Stimulated activated CD8-positive, alpha-beta memory T cell treated with anti-CD3 and anti-CD28 coated beads, Interleukin-15, amount 100 ng/mL, for 48 hours (primary cell): ENCODE measurements at regions not wholly inside any gene's neighbourhood (a gene's known extent, or its start where the extent isn't known, plus 50 kb on each side); places are given as distances from the start of the nearest gene placed in this dataset.

Experiments used
- DNase-seq, 2 donors: peaks; one replicate each; pipeline ENCODE4 v3.0.0-alpha.2; 2020; ENCODE audit warnings: low read depth in 2 of 2

- no peak for DNase-seq
These were observed 212.2 kb upstream of the SLC24A2 start for GRCh38 chr9:20001058-20001457.

- DNase-seq: peak; percentile 62 to 69
These were observed 210.7 kb upstream of the SLC24A2 start for GRCh38 chr9:19999491-20000057.

- DNase-seq: no peak
These were observed 210.1 kb upstream of the SLC24A2 start for GRCh38 chr9:19998823-19999455.

GRCh38 chr9:19998153-19998552, 209.3 kb upstream of the SLC24A2 start:
- DNase-seq: no peak

GRCh38 chr9:19995619-19996018, 206.8 kb upstream of the SLC24A2 start:
- DNase-seq: no peak

- no peak for DNase-seq
These were observed 205.5 kb upstream of the SLC24A2 start for GRCh38 chr9:19994296-19994695.

GRCh38 chr9:19992556-19992955, 203.7 kb upstream of the SLC24A2 start:
- peak in 1 of 2 donors; percentile 16 for DNase-seq

GRCh38 chr9:19989213-19989612, 200.4 kb upstream of the SLC24A2 start:
- DNase-seq: no peak

- DNase-seq: no peak
These were observed 199.4 kb upstream of the SLC24A2 start for GRCh38 chr9:19988281-19988680.

- no peak for DNase-seq
These were observed 196.2 kb upstream of the SLC24A2 start for GRCh38 chr9:19985081-19985480.

GRCh38 chr9:19976226-19976625, 187.4 kb upstream of the SLC24A2 start:
- no peak for DNase-seq

GRCh38 chr9:19975499-19975898, 186.7 kb upstream of the SLC24A2 start:
- DNase-seq: no peak

GRCh38 chr9:19969721-19970120, 180.9 kb upstream of the SLC24A2 start:
- no peak for DNase-seq

GRCh38 chr9:19967888-19968459, 179.1 kb upstream of the SLC24A2 start:
- DNase-seq: no peak

GRCh38 chr9:19967216-19967887, 178.5 kb upstream of the SLC24A2 start:
- no peak for DNase-seq

GRCh38 chr9:19965336-19965735, 176.5 kb upstream of the SLC24A2 start:
- no peak for DNase-seq

GRCh38 chr9:19947996-19948395, 159.2 kb upstream of the SLC24A2 start:
- DNase-seq: no peak

- no peak for DNase-seq
These were observed 157.7 kb upstream of the SLC24A2 start for GRCh38 chr9:19946441-19947109.

GRCh38 chr9:19941874-19942273, 153.0 kb upstream of the SLC24A2 start:
- no peak for DNase-seq

GRCh38 chr9:19940811-19941535, 152.1 kb upstream of the SLC24A2 start:
- DNase-seq: no peak

- no peak for DNase-seq
These were observed 151.0 kb upstream of the SLC24A2 start for GRCh38 chr9:19939734-19940278.
